ENCODE measurements at regions not wholly inside any gene's neighbourhood (a gene's known extent, or its start where the extent isn't known, plus 50 kb on each side); places are given as distances from the start of the nearest gene placed in this dataset.

DNA sequence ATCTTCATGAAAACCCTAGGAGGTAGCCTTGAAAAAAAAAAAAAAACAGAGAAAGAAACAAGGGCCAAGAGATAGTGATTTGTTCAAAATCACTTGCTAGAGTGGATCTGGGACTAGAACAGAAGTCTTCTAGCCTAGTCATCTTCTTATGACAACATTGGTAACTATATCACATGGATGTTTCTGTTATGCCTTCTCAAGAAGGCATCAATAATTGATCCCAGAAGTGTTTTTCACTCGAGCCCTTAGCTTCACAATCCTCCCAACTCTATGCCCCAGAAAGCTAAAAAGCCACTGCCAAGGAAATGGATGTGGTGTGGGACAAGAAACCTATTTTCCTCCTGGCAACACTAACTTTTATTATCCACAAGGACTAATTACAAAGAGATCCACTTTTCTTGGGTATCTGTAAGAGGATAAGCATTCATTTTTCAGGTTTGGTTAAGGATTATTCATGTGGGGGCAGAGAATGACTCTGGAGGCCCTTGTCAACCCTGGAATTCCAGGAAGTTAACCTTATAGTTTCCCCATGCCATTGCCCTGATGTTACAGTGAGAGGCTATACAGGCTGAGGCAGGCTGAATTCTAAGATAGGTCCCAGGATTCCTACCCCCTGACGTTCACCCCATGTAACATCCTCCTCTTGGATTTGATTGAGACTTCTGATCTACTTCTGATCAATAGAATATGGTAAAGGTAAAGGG is 67.7 kb upstream of the CPM start:
- no peak for ATAC-seq (ENCODE audit: insufficient read depth, low FRiP score)
- Histone ChIP-seq H3K9me3 (ENCODE audit: control insufficient read depth in 4 of 4, insufficient read depth in 3 of 4, low read length in 3 of 4) (peaks cover 0 to 3% (median 0%) of the 10 kb centered on the region in 4 donors), H3K27me3 (ENCODE audit: control insufficient read depth in 3 of 3, insufficient read depth in 3 of 3, low read length in 2 of 3) (no peaks in the 10 kb centered on the region), H3K4me3 (no peak overlapping the region), H3K27ac (ENCODE audit: low read depth in 1 of 2, low read length in 1 of 2) (no peak overlapping the region), H3K36me3 (ENCODE audit: control insufficient read depth in 4 of 4, insufficient read depth in 4 of 4, low read length in 4 of 4) (no peaks in the 10 kb centered on the region), H3K9ac (ENCODE audit: insufficient read depth in 1 of 2, low read length in 2 of 2) (no peak overlapping the region), H3K4me1 (ENCODE audit: control insufficient read depth in 5 of 5, insufficient read depth in 5 of 5, low read length in 5 of 5) (peaks cover 0 to 5% (median 0%) of the 10 kb centered on the region in 5 donors)
- TF ChIP-seq, protein P1, sequence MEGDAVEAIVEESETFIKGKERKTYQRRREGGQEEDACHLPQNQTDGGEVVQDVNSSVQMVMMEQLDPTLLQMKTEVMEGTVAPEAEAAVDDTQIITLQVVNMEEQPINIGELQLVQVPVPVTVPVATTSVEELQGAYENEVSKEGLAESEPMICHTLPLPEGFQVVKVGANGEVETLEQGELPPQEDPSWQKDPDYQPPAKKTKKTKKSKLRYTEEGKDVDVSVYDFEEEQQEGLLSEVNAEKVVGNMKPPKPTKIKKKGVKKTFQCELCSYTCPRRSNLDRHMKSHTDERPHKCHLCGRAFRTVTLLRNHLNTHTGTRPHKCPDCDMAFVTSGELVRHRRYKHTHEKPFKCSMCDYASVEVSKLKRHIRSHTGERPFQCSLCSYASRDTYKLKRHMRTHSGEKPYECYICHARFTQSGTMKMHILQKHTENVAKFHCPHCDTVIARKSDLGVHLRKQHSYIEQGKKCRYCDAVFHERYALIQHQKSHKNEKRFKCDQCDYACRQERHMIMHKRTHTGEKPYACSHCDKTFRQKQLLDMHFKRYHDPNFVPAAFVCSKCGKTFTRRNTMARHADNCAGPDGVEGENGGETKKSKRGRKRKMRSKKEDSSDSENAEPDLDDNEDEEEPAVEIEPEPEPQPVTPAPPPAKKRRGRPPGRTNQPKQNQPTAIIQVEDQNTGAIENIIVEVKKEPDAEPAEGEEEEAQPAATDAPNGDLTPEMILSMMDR (IDR thresholded peaks at IDR 0.05; ENCODE audit: control extremely low read depth, extremely low read depth): no peak
- DNase-seq: no peak
- 74 to 89% methylated on average over 2 of the region's 2 CpGs for WGBS, 2 donors

DNA sequence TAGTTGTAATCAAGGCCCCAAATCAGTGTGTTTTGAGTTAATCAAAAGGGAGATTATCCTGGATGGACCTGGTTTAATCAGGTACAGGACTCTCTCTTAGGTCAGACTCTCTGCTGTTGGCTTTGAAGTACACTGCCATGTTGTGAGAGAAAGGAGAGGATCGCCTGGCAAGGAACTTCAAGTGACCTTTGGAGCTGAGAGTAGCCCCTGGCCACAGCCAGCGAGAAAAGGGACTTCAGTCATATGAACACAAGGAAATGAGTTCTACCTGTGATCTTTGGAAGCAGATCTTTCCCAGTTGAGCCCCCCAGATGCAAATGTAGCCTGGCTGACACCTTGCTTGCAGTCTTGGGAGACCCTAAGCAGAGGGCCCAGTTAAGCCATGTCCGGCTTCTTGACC is 68.3 kb upstream of the CPM start:
- Histone ChIP-seq H3K4me3 (no peak overlapping the region), H3K9ac (ENCODE audit: insufficient read depth in 1 of 2, low read length in 2 of 2) (no peak overlapping the region), H3K9me3 (ENCODE audit: control insufficient read depth in 4 of 4, insufficient read depth in 3 of 4, low read length in 3 of 4) (peaks cover 0 to 3% (median 0%) of the 10 kb centered on the region in 4 donors), H3K36me3 (ENCODE audit: control insufficient read depth in 4 of 4, insufficient read depth in 4 of 4, low read length in 4 of 4) (no peaks in the 10 kb centered on the region), H3K27ac (ENCODE audit: low read depth in 1 of 2, low read length in 1 of 2) (no peak overlapping the region), H3K27me3 (ENCODE audit: control insufficient read depth in 3 of 3, insufficient read depth in 3 of 3, low read length in 2 of 3) (no peaks in the 10 kb centered on the region), H3K4me1 (ENCODE audit: control insufficient read depth in 5 of 5, insufficient read depth in 5 of 5, low read length in 5 of 5) (peaks cover 0 to 10% (median 0%) of the 10 kb centered on the region in 5 donors)
- DNase-seq (no peak), ATAC-seq (ENCODE audit: insufficient read depth, low FRiP score) (no peak)
- WGBS, 2 donors: 90 to 96% methylated on average over 3 of the region's 3 CpGs
- TF ChIP-seq, protein P1 (IDR thresholded peaks at IDR 0.05; ENCODE audit: control extremely low read depth, extremely low read depth): no peak

DNA sequence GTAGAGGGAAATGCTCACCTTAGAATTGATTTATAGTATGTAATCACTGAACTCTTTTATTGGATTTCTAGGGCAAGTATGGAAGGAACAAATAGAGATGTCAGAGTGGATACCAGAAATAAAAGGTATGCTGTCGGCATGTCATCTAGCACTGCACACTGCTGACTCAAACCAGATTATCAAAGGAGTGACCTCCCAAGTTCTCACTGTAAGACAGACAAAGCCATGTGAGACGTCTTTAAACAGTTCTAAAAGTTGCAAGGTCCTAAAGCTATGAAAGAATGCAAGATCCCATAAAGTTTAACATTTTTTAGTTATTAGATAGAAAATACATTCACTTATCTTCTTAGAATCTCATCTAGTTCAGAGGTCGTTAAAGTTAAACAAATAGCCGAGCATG is 70.0 kb upstream of the CPM start:
- H3K9me3 ChIP-seq (ENCODE audit: control insufficient read depth in 4 of 4, insufficient read depth in 3 of 4, low read length in 3 of 4): no peaks in the 10 kb centered on the region
- H3K27me3 ChIP-seq (ENCODE audit: control insufficient read depth in 3 of 3, insufficient read depth in 3 of 3, low read length in 2 of 3): no peaks in the 10 kb centered on the region
- TF ChIP-seq, protein P1 (IDR thresholded peaks at IDR 0.05; ENCODE audit: control extremely low read depth, extremely low read depth): no peak
- H3K27ac ChIP-seq (ENCODE audit: low read depth in 1 of 2, low read length in 1 of 2): no peak overlapping the region
- 92 to 94% methylated on average over 4 of the region's 4 CpGs for WGBS, 2 donors
- ATAC-seq (ENCODE audit: insufficient read depth, low FRiP score): no peak
- H3K36me3 ChIP-seq (ENCODE audit: control insufficient read depth in 4 of 4, insufficient read depth in 4 of 4, low read length in 4 of 4): no peaks in the 10 kb centered on the region
- H3K4me1 ChIP-seq (ENCODE audit: control insufficient read depth in 5 of 5, insufficient read depth in 5 of 5, low read length in 5 of 5): peaks cover 0 to 27% (median 6%) of the 10 kb centered on the region in 5 donors
- no peak for DNase-seq
- H3K9ac ChIP-seq (ENCODE audit: insufficient read depth in 1 of 2, low read length in 2 of 2): no peak overlapping the region
- no peak overlapping the region for H3K4me3 ChIP-seq

DNA sequence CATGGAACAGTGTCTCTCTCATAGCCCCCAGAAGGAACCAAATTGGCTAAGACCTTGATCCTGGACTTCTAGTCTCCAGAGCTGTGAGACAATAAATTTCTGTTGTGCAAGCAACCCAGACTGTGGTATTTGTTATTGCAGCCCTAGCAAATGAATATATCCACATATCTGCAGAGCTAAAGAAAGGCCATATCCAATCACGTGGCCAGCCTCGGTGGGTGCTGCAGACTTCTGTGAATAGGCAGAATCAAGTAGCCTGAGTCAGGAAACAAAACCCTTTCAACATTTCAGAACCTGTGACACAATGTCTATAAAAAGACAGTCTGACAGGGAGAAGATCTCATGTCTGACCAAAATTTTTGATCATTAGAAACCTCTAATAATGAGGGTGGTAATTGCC is 71.0 kb upstream of the CPM start:
- TF ChIP-seq, protein P1 (IDR thresholded peaks at IDR 0.05; ENCODE audit: control extremely low read depth, extremely low read depth): no peak

More for the DNA sequence above, 71.0 kb upstream of the CPM start:
- Histone ChIP-seq H3K27ac (ENCODE audit: low read depth in 1 of 2, low read length in 1 of 2) (no peak overlapping the region), H3K27me3 (ENCODE audit: control insufficient read depth in 3 of 3, insufficient read depth in 3 of 3, low read length in 2 of 3) (no peaks in the 10 kb centered on the region), H3K9me3 (ENCODE audit: control insufficient read depth in 4 of 4, insufficient read depth in 3 of 4, low read length in 3 of 4) (no peaks in the 10 kb centered on the region), H3K9ac (ENCODE audit: insufficient read depth in 1 of 2, low read length in 2 of 2) (no peak overlapping the region), H3K36me3 (ENCODE audit: control insufficient read depth in 4 of 4, insufficient read depth in 4 of 4, low read length in 4 of 4) (no peaks in the 10 kb centered on the region), H3K4me1 (ENCODE audit: control insufficient read depth in 5 of 5, insufficient read depth in 5 of 5, low read length in 5 of 5) (peaks cover 0 to 34% (median 9%) of the 10 kb centered on the region in 5 donors), H3K4me3 (no peak overlapping the region)
- DNase-seq (no peak), ATAC-seq (ENCODE audit: insufficient read depth, low FRiP score) (no peak)
- 84 to 92% methylated on average over 2 of the region's 2 CpGs for WGBS, 2 donors
